Islet of Langerhans (tissue), 1 donor: ENCODE measurements at regions not wholly inside any gene's neighbourhood (a gene's known extent, or its start where the extent isn't known, plus 50 kb on each side); places are given as distances from the start of the nearest gene placed in this dataset.
"Not testable (repeated sequence)": the region's sequence is repeated elsewhere in the genome, so short reads cannot be mapped to it uniquely, and the experiment has no call there.

Experiments
- FAIRE-seq: peaks from one replicate; lab custom pipeline; 2011; peaks lifted over from hg19 to GRCh38; lab: Jason Lieb, UNC

DNA sequence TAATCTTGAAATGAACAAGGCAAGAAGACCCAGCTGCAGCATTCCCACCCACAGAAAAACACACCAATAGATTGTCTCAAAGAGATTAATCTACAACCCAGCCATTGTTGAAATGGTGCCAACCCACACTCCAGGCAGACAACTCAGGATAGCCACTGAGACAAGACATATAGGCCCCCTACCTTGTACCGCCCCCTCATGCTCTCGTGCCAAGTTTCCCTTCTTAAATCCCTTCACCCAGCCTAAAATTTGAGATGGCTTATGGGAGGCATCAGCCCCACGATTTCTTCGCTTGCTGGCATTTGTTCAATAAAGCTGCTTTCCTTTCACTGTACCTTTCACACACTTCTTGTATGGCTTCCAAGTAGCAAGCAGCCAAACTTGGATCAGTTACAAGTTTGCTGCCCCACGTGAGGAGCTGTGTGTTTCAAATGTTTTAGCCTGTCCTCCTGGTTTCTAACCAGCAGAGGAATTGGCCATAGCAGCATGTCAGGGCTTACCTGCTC lies 1754.1 kb downstream of the C4orf33 start:
- no peak for FAIRE-seq

DNA sequence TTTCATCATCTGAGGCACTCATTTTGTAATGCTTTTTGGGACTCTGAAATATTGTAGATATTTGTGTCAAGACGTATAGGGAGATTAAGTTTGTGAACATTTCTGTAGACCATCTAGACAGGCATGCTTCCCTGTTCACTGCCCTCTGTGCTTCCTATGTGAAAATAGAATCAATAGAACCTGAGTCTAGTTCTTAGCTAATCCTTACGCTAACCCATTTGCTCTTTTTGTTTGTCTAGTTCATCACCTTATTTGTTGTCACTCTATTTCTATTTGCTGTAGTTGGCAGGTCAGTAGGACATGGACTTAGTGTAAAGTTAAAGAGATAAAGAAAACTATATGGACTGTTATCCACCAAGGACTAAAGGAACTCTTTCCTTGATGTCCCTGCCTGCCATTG lies 1755.2 kb downstream of the C4orf33 start:
- no peak for FAIRE-seq

DNA sequence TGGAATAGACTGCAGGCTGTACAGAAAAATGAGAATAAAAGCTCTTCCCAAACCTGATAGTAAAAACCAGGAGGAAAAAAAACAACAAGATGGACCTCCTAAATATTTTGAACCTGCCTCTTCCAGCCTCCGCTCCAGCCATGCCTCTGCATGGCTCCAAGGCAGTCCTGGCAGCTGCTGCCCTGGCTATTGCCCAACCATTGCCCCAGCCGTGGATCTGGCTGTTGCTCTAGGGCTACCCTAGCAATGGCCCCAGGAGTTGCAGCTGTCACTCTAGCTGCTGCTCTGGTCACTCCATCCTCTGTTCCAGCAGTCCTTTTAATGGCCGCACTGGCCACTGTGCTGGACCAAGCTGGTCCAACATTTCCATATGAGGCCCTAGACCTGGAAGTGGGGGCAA lies 1756.0 kb downstream of the C4orf33 start:
- FAIRE-seq: no peak

DNA sequence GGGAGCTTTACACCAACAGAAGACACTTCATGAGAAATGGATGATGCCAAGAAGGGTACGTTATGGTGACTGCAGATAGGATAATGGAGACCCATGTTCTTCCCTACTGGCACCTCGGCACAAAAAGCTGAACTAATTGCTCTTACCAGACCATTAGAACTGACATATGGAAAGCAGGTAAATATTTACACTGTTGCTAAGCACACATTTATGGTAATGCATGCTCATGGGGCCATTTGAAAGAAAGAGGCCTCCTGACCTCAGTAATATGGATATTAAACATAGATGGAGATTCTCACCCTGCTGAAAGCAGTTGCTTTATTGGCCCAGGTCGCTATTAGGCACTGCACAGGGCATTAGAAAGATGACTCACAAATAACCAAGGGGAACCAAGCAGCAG lies 1759.6 kb downstream of the C4orf33 start:
- peak; percentile 97 for FAIRE-seq

DNA sequence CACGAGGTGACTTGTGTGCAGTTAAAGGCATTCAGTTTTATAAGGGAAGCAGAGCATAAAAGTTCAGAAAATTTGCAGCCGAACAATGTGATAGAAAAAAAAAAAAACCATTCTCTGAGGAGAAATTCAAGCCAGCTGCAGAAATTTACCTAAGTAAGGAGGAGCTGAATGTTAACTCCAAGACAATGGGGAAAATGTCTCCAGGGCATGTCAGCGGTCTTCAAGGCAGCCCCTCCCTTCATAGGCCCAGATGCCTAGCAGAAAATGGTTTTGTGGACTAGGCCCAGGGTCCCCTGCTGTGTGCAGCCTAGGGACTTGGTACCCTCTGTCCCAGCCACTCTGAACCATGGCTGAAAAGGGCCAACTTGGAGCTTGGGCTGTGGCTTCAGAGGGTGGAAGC lies 1764.0 kb downstream of the C4orf33 start:
- no peak for FAIRE-seq

DNA sequence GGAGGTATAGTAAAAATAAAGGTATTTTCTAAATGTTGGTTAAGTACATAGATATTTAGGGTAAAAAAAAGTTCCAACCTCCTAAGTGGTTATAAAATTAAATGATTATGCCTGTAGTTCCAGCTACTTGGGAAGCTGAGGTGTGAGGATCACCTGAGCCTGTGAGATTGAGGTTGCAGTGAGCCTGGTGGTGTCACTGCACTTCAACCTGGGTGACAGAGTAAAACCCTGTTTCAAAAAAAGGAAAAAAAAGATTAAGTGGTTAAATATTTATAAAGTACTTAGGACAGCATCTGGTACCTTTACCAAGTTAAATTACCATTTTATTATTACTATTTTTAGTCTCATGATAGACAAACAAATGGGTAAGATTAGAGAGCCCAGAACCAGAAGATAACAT lies 1801.0 kb downstream of the C4orf33 start:
- peak; percentile 70 for FAIRE-seq

DNA sequence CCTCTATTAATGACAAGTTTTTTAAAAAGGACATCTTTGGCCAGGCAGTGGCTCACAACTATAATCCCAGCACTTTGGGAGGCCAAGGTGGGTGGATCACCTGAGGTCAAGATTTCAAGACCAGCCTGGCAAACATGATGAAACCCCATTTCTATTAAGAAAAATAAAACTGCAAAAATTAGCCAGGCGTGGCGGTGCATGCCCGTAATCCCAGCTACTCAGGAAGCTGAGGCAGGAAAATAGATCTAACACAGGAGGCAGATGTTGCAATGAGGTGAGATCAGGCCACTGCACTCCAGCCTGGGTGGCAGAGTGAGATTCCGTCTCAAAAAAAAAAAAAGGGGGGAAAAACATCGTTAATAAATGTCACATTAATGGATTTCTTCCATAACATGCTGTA lies 1805.4 kb downstream of the C4orf33 start:
- FAIRE-seq: no peak

DNA sequence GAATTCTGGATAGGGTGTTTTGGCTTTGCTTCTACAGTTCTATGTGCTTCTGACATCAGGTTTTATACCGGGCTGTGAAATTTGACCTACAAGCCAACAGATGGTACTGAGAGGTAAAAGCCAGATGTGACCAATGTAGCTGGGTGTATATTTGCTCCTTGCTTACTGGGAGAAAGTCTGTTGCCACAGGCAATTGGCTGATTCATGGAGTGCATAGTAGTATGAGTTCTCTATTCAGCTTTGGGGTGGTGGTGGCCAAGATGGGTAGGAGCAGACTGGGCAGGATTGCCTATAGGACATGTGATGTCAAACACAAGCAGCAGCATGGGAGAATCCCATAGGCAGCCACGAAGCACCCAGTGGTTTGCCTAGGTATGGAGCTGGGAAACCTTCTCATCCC lies 1827.0 kb downstream of the C4orf33 start:
- FAIRE-seq: no peak

DNA sequence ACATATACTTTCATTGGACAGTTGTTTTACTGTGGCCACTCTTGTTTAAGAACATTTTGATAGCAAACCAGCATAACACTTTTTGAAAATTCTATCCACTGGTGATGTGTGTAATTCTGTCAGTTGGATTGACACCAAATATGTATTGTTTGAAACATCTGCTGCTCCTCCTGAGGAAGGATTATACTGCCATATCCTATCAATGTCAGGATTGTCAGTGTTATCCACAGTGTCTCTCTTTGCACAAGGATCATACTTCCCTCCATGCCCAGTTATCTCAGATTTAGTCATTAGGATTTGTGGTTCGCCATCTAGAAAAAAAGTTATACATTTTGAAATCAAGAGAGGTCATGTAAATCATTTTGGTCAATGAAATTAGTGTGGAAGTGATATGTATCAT lies 1859.6 kb downstream of the C4orf33 start:
- no peak for FAIRE-seq

DNA sequence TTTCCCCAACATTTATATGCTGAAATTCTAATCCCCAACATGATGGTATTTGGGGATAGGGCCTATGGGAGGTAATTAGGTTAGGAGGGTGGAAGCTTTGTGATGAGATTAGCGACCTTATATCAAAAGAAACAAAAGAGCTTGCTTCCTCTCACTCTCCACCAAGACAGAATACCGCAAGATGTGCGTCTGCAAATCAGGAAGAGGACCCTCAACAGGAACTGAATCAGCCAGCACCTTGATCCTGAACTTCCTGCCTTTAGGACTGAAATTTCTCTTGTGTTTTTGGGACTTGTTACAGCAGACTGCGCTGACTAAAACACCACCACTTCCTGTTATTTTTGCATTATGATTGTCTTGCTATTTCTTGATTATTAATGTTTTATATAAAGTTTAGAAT lies 1889.4 kb downstream of the C4orf33 start:
- no peak for FAIRE-seq

DNA sequence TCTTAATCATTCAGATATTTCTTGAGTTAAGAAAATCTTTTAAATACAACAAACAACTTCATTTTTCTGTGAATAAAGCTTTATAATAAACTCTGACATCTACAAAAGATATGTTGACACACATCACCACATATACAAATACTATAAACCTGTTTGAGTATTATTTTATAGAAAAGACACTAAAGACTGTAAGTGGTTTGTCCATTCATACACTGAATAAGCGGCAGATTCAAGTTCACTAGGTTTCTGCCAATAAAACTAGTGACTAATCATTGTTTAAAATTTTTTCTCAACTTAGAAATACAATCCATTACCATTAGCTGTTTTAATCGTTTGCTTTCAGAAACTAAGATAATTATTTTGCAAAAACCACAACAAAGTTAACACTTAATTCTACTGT lies 1900.0 kb downstream of the C4orf33 start:
- no peak for FAIRE-seq

DNA sequence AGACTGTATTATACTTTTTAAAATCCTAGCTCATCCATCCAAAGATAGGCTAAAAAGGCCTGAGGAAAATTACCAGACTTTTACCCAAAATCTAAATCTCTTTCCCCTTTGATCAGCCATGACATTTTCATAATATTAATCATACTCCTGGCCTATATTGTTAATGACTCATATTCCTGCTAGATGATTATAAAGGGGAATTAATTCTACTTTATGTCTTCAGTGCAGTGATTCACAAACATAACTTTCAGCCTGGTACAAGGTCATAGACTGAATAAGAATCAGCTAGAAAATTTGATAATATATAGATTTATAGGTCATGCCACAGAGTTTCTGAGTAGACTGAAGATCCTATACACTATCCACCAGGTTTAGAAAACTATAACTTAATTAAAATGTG lies 1905.4 kb downstream of the C4orf33 start:
- no peak for FAIRE-seq

DNA sequence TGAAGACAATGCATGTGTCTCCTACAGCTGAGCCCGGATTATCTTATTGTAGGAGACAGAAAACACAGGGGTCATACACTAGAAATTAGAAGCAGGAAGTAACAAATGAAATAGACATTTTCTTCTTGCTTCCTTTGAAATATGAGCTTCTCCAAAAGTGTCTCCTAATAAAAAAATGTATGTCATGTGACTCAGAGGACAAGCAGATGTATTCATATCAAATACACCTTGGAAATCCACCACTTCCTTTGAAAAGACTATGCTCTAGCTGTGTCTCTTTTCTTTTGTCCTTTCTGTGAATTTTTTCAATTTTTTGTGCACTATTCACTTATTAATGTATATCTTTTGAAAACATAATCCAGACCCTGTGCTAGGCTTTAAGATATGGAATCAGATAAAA lies 1906.2 kb downstream of the C4orf33 start:
- FAIRE-seq: no peak

DNA sequence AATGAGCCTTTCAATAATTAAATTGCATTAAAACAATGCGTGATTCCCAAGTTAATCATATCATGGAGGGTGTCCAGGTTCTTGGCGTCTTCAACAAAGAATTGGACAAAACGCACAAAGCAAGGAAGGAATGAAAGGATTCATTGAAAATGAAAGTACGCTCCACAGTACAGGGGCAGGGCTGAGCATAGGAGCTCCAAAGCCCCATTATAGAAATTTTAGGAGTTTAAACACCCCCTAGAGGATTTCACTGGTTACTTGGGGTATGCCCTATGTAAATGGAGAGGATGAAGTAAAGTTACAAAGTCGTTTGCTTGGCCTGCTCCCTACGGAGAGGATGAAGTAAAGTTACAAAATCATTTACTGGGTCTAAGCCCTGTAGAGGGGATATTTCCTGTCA lies 1910.4 kb downstream of the C4orf33 start:
- no peak for FAIRE-seq

DNA sequence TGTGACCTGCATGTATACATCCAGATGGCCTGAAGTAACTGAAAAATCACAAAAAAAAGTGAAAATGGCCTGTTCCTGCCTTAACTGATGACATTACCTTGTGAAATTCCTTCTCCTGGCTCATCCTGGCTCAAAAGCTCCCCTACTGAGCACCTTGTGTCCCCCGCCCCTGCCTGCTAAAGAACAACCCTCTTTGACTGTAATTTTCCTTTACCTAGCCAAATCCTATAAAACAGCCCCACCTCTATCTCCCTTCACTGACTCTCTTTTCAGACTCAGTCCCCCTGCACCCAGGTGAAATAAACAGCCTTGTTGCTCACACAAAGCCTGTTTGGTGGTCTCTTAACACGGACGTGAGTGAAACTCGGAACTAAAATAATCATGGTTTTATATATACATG lies 1916.0 kb downstream of the C4orf33 start:
- FAIRE-seq: not testable (repeated sequence)

DNA sequence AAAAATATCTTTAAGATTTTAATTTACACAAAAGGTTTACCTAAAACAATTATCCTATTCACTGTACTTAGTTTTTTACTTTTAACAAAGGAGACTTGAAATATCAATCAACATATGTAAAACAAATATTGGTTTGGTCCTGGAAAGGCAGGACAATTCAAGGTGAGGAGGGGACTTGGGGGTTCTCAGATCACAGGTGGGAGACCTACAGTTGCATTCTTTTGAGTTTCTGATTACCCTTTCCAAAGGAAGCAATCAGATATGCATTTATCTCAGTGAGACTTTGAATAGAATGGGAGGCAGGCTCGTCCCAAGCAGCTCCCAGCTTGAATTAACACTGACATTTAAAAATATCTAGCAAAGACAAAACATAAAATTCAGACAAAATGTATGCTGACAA lies 1917.3 kb downstream of the C4orf33 start:
- FAIRE-seq: no peak

DNA sequence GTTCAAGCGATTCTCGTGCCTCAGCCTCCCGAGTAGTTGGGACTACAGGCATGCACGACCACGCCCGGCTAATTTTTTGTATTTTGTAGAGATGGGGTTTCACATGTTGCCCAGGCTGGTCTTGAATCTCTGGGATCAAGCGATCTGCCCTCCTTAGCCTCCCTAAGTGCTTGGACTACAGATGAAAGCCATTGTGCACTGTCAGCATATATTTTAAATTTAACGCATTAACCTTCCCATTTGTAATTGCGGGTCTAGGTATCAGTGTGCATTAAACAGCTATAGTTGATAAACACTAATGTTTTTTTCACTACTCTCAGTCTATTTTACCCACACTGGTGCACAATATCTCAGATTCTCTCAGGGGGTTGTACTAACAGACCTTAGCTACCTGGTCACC lies 1930.8 kb downstream of the C4orf33 start:
- no peak for FAIRE-seq

DNA sequence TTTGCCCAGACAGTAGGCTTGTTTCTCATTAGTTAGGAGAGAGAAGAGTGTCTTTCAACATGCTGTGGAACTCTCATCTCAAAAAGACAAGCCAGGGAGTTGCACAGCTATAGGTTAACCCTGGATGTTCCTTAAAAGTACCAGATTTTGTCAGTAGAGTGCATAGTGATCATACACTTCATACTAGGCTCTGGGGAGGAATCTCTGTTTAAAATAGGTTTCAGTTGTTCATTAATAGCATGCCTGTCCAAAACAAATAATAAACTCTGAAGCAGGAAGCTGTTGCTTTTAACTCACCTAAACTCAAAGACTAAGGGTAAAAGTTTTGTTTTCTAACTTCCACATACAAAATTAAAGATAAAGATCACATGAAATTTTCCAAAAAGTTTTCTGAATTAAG lies 1948.4 kb downstream of the C4orf33 start:
- FAIRE-seq: peak; percentile 58

DNA sequence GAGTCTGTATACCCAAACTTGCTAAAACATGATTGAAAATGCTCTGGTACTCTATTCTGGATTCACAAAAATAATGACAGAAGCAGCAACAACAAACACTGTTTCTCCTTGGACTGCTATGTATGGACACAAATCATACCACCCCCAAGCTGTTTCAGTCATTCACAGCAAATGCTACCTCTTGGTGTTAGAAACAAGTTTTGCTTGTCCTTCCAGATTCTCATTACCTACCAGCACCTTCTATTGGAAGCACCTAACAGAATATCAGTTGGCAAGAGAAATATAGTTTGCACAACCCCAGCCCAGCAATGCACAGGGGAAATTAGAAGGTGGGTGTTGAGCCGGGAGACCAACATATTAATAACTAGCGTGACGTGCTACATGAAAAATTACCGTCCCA lies 1950.9 kb downstream of the C4orf33 start:
- FAIRE-seq: no peak

DNA sequence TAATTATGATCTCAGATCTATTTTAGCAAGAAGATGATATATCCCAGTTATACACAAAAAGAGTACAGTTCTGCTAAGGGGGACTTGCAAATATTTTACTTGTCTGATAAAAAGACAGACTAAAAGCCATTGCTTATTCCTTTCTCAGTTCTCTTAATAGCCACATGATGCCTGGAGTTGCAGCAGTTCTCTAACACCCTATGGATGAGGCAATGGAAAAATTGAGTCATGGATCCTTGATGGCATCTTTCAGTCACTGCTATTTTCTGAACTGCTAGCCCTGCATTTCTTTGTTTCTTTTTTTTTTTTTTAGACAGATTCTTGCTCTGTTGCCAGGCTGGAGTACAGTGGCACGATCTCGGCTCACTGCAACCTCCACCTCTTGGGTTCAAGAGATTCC lies 1956.7 kb downstream of the C4orf33 start:
- no peak for FAIRE-seq

DNA sequence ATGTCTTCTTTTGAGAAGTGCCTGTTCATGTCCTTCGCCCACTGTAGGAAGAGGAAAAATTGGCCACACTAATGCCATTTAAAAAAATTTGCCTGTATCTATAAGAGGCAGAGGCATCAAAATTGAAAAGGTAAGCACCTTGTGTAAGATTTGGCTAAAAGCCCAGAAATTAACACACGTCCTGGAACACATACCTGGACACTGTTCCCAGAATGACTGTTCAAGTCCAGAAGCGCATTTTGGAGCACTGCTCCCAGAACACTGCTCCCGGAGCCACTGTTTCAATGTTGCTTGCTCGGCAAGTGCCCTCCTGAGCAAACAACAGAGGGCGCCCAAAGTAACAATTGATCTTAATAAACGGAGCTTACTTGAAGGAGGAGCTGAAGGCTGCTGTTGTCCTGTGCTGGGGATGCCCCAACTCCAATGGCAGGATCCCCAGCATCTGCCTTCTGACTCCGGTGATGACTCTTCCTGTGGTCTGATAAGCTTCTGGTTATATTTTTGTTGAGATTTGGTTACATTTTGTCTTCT lies 1958.6 kb downstream of the C4orf33 start:
- no peak for FAIRE-seq

DNA sequence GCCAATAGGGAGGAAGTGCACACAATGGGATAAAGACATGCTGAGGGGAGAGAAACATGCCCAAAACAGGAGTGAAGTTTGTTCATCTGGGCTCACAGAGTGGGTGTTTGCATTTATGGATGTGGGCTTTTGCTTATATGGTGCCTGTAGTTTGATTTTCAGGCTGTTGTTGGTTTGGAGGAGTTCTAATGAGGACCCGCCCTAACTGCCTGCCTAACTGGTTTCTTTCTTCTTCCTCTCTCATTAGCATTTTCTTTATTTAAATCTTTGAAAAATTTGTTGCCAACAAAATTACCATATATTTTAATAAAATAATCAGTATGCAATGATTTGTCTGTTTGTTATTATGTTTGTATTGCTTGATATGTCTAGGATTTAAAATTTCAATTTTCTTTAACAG lies 1965.8 kb downstream of the C4orf33 start:
- FAIRE-seq: no peak

DNA sequence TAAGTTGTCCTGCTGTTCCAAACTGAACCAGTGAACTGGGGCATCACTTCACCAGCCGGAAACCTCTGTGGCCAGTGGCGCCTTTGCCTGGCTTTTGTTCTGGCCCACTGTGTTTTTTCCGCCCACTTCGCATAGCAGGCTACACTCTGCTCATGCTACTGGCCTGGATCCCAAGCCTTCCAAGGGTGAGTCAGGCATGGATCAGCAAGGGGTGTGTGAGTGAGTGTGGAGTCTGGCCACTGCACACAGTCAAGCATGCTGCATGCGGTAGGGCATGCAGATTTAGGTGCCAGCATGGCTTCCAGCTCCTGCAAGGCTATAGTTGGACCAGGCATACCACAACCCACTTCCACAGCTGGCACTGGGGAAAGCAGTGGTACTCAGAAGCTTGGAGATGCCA lies 1967.9 kb downstream of the C4orf33 start:
- no peak for FAIRE-seq

DNA sequence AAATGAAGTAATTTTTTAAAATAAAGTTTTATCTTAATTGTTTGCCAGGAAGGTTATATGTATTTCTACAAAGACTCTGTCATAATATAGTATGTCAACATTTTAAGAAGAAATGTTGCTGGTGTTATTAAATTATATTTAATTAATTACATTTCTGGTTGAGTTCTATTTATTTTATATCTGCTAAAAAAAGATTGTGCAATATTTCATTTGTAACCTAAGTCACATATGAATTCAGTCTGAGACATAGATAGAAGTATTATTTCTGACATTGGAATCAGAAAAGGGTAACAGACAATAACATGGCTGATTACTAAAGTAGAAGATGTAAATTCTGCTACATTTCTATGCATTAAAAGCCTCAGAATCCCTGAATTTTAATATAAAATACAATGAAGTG lies 1985.1 kb downstream of the C4orf33 start:
- no peak for FAIRE-seq

DNA sequence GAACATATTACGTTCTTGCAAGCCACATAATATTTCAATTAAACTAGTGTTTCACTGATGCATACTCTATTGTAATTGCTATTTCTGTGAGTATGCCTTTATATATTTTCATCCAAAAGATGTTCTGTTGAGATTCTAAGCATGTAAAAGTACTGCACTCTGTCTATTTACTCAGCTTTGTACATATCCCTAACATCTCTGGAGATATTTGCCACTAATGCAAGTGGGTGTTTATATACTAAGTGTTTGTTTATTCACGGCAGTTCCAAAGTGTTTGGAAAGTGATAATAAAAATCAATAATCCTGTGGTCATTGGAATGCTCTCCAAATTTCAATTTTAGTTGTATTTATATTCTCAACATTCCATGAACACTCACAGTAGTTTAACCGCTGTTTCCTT lies 1989.0 kb downstream of the C4orf33 start:
- no peak for FAIRE-seq
